Activated T-helper 1 cell treated with anti-CD3 and anti-CD28 coated beads, Interleukin-2, amount 50 U/mL, for 16 hours (primary cell): ENCODE measurements at regions not wholly inside any gene's neighbourhood (a gene's known extent, or its start where the extent isn't known, plus 50 kb on each side); places are given as distances from the start of the nearest gene placed in this dataset.

ENCODE experiments used
- DNase-seq, 2 donors: peaks; one replicate each; pipeline ENCODE4 v3.0.0-alpha.2; 2020; ENCODE audit warnings: low read depth in 1 of 2, low spot score in 1 of 2

DNA sequence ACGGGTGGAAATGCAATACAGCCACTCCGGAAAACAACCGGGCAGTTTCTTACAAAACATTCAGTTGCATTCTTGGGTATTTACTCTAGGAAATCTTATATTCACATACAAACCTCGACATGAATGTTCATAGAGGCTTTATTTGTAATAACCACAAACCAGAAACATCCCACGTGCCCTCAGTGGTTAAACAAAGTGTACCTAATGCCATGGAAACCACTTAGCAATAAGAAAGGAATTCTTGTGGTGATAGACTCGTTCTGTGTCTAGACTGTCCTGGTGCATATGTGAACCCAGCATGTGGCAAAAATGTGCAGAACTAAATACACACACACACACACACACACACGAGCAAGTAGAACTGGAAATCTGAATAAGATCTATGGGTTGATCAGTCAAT, 1073.3 kb downstream of the TBC1D22A start:
- no peak for DNase-seq

DNA sequence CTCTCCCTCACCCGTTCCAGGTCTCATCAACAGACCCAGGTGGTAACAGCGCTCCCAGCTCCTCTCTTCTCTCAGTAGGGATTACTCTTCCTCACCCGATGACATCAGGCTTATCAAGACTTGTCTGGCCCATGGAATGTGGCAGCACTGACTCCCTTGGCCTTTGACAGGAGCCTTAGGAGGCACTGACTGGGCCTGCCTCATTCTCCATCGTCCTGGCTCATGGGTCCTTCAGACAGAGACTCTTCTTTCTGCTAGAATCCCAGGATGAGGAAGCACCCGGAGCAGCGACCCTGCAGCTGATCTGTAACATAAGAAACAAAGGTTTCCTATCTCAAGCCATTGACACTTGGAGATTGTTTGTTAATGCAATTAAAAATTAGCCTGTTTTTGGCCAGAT, 1063.6 kb downstream of the TBC1D22A start:
- no peak for DNase-seq

DNA sequence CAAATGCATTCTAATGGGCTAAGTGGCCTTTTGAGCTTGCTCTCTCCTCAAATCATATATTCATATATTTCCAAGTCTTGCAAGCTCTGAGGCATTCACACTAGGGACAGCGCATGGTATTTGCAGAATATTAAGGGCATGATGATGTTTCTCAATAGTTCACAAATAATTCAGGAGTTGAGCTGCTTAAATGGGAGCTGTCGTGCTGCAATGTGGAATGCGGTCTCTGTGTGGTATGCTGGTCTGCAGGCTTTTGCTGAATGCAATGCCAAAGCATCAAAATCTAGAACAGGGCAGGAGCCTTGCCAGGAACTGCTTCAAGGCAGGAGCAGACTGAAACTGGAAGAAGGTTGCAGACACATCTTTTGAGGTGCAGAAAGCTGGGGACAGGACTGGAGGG, 1060.0 kb downstream of the TBC1D22A start:
- DNase-seq: no peak

DNA sequence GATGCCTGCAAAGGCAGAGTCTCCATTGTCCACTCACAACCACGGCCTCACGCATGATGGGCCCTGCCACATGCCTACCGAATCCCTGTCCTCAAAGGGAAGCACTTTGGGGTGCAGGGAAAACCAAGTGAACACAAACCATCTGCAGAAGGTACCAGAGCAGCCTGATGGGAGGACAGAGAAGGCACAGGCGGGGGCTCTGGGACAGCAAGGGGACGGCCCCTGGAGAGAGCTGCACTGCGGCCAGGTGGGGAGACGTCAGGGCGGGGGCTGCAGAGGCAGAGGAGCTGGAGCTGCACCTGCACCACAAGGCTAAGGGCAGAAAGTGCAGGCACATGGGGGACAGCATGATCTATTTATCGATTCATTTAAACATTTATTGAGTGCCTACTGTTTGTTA, 1056.0 kb downstream of the TBC1D22A start:
- no peak for DNase-seq

DNA sequence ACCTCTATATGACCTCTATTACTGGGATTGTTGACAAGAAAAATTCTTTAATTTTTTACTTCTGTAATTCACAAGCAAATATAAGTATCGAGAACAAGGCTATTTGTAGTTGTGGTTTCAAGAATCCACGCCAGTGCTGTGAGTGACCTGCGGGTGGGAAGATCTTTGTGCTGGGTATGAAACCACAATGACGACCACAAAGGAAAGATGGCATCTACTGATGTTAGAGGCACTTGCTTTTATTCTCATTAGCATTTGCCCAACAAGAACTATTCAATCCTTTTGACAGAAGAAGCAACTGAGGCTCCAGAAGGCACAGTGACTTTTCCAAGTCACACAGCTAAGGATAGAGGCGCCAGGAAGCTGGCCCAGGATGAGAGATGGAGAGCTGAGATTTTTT, 1054.9 kb downstream of the TBC1D22A start:
- DNase-seq: no peak

DNA sequence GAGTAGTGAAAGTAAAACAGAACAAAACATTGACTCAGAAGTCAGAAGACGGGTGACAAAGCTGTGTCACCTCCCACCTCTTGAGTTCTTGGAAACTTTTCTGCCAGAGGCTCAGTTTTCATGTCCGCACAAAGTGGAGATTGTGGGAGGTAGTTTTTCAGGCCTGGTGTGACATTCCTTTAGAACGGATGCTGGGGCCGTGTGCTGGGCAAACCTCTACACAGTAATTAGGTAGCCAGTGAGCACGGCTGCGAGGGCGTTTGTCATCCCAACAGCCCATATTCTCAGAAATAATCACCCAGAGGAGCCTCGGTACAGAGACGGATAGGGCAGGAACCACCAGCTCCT, 1054.4 kb downstream of the TBC1D22A start:
- no peak for DNase-seq

DNA sequence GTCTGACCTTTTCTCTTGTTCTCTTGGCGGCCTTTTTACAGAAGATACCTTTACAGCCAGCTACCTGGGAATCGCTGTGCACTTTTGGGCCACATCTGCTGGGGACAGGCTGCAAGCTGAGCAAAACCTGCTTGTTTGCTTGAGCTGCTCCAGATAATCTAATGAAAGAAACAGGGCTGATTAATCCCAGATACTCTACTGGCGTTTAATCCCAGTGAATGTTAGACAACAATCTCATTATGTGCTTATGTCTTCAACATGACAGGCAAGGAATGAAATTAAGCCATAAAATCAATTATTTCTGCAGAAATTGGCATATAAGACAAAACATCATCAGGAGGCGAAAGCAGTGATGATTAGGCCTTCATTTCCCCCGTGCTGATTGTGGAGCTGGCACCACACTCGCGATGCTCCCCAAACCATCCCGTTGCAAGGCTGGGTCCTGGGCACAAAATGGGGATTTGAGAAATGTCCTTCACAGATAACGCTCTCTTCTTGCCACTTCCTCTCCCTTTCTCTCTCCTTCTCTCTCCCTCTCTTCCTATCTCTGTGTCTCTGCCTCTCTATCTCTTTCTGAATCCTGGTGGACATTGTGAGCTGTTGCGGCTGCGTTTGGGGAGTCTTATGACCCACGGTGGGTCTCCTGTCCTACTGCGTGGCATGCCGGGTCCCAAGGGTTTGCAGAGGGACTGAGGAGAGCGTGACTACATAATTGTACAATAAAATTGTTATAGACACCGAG, 1053.8 kb downstream of the TBC1D22A start:
- no peak for DNase-seq

DNA sequence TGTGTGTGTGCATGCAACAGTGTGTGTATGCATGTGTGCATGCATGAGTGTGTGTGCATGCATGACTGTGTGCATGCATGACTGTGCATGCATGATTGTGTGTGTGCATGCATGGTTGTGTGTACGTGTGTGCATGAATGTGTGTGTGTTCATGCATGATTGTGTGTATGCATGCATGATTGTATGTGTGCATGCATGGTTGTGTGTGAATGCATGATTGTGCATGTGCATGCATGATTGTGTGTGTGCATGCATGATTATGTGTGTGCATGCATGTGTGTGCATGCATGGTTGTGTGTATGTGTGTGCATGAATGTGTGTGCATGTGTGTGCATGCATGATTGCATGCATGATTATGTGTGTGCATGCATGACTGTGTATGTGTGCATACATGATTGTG, 1052.0 kb downstream of the TBC1D22A start:
- no peak for DNase-seq

DNA sequence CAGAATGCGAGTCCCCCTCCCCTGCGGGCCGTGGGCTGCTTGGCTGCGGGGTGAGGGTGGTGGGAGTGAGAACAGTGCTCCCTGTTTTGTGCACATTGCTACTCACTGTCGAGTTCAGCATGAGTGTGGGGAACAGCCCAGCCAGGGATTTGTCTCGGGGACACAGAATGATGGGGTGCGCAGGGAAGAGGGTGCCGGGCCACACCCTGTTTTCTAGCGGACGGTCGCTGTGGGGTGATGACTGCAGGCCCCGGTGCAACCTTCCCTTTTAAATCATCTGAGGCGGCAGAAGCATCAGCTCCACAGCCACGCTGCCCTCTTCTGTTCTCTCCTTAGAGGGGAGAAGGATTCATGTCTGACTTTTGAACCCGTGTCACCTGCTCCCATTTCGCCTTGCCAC, 1051.2 kb downstream of the TBC1D22A start:
- DNase-seq: no peak

DNA sequence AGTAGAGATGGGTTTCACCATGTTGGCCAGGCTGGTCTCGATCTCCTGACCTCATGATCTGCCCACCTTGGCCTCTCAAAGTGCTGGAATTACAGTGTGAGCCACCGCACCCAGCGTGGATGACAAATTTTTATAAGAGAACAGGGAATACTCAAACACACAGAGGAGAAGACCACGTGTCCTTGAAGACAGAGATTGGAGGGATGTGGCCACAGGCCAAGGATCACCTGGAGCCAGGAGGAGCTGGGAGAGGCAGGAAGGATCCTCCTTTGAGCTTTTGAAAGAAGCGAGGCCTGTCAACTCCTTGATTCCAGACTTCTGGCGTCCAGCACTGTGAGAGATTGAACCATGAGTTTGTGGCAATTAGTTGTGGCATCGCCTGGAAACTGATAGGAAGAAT, 1049.5 kb downstream of the TBC1D22A start:
- no peak for DNase-seq

DNA sequence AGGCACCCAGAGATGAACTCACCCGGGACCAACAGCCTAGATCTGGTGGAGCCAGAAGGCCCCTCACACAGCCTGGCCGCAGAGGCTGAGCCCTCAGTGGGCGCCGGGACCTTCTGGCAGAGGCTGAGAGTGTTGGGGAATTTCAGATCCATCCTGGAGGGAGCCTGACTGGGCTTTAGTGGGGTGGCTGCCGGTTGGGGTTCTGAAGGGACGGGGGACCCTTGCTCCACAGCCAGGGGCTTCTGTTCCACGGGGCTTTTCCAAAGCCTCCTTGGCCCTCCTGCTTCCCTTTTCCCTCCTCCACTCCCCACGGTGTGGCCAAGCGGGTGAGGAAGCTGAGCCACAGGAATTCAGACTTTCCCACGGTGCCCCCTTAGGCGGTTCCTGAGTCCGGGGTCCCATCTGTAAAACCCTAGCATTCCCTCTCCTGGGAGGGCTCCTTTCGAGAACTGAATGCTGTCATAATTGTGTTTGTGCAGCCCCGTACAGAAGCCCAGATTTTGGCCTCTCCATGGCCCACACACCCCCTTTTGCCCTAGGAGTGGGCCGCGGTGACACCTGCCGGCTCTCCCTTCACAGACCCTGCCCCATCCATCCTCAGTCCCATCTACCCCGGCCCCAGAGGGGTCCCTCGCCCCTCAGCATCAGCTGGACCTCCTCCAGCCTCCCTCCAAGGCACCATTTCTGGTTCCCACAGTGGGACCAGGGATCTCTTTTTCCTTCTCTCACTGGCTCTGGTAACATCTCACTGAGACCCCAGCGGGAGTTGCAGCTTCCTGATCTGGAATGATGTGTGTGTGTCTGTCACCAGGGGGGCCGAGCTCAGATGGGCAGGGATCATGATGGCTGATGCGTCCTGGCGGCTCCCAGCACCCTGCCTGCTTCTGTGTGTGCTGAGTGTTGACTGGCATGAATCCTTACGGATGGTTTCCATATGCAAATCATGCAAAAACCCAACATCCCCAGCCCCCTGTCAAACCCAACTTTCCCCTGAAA, 1048.4 kb downstream of the TBC1D22A start:
- DNase-seq: no peak

DNA sequence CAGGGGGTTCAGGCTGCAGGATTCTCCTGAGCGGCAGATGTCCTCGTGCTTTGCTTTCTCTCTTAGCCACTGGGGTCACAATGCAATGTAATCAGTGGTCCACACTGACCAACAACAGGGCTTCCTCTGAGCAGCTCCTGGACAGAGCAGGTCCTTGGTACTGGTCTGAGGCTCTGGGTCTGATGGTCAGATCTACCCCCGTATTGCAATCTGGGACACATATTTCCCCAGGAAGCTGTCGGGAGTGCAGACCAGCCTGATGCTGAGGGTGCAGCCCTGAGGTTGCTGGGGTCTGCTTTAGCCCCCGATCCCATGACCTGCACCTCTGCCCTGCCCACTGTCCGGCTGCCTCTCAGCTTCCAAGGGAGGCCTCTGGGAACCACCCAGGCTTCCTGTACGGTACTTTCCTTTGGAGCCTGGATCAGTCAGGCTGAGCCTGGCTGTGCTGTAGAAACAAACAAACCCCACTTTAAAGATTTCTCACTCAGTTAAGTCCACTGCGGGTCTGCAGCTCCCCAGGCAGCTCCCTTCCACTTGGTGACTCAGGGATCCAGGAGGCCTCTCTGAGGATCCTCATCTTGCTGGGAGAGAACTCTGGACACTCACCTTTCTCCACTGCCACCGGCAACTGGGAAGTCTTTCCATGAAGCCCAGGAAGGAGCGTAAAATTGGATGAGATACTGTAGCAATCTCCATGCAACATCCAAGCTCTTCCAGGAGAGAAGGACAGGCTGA, 1046.6 kb downstream of the TBC1D22A start:
- DNase-seq: no peak

DNA sequence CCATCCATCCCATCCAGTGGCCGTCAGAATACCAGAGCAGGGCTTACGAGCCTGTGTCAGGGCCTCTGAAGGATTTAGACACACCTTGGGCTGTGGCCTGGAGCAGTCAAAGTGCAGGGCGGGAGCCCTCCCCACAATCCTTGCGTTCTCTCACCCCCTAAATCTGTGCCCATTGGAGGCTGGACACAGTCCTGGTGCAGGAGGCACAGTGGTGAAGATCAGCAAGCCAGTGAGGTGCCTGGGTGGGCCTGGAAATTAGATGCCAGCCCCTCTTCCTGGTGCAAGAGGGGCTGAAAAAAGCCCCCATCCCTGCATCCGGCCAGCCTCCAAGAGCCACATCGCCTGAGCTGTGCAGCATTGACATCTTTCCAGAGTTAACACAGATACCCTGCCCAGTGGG, 1045.8 kb downstream of the TBC1D22A start:
- no peak for DNase-seq

DNA sequence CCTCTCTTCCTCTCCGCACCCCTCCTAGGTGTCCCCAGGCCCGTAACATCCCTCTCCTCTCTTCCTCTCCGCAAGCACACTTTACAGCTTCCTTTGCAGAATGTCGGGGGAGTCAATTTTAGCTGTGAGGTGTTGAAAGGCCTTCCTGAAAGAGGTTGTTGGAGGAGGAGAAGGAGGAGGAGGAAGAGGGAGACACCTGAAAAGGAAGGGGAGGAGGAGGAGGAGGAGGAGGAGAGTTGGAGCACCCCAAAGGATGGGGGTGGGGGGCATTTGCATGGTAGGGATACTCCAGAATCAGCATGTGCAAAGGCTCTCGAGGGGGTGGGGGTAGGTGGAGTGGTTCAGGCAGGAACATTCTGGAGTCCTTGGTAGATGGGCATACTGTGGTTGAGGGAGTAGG, 1045.1 kb downstream of the TBC1D22A start:
- no peak for DNase-seq

DNA sequence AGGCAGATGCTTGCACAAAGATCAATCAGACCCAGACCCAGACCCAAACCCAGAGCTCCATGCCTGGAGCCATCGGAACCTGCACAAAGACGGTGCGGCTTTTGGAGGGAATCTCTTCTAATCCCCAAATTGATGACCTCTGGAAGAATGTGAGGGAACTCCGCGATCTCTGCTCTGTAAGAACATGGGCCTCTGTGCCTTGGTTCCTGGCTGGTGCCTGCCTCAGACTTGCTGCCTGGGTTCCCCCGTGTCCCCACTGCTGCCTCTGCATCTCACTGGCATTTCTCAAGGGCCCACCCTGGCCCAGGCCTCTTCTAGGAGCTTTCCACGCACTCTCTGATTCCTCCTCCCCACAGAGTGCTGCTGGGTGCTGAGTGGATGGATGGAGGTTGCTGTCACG, 1044.4 kb downstream of the TBC1D22A start:
- no peak for DNase-seq

DNA sequence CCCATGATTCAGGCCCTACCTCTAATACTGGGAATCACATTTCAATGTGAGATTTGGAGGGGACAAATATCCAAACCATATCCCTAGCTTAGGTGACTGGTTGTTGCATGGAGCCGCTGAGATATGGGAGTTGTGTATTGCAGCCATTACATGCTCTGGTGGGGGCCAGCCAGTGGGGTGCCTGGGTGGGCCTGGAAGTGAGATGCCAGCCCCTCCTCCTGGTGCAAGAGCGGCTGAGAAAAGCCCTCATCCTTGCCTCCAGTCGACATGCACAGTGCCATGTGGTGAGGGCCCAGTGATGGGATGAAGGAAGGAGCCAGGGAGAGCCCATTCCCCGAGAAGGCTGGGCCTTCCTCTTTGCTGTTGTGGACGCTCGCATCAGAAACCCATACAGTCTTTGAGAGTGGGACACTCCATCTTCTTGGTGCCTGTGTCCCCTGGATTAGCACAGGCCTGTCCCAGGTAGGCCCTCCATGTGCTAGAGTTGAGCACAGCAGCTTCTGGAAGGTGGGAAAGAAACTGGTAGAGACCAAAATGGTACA, 1043.0 kb downstream of the TBC1D22A start:
- DNase-seq: no peak

DNA sequence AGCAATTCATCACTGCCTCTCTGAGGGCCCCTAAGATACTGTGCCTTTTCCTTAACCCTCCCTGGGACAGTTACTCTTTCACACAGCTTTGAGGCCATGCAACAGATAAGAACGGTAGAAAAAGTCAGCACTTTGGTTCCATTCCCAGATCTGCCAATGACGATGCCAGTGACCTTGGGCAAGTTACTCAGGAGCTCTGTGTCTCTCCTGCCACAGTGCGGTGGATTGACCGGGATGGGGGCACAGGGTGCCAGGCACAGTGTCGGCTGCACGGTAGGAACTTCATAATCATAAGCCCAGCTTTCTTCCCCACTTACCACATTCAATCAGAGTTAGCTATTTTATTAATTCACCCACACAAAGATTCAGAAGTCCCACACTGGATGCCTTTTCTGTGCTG, 1041.8 kb downstream of the TBC1D22A start:
- no peak for DNase-seq

DNA sequence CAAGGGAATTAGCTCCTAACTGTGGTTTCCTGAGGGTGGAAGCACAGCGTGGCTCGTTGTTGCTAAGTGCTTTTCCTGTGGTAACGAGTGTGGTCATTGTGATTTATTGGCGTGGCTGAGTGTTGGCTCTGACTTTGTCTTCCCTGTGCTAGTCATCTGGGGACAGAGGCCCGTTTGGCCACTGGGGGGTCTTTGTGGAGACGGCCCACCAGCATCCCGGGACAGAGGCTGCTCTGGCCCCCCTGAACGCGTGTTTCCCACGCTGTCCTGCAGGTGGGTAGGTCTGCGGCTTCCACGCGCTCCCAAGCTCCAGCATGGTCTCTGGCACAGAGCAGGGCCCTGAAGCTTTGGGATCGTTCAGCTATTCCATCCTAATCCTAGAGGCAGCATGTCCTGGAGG, 1040.0 kb downstream of the TBC1D22A start:
- DNase-seq: no peak

DNA sequence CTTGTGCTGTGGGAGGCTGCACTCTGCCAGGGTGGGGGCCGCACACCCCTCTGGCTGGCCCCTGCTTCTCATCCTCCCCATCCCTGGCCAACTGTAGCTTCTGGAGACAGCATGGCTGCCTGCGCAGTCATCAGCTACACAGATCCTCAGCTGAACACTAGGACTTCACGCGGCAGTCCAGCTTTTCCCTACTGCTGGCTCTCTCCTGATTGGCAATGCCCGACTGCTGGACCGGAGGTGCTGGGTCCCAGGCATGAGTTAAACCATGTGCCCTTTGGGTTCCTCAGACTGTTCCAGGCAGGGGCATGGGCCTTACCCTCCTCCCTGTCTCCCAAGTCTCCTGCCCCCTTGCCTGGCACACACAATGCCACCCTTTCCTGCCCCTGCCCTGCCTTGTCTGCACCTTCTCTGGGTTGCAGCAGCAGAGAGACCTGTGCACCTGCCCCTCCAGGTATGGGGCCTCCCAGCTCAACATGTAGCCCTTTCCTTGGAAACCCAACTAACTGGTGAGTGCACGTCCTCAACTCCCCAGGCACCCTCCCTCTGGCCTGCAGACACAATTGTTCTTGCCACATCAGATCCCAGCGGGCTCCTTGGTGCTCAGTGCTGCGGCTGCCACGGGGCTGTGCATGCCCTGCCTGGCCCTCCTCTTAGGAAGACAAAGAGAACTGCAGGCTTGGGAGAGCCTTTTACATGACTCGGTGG, 1039.2 kb downstream of the TBC1D22A start:
- no peak for DNase-seq

DNA sequence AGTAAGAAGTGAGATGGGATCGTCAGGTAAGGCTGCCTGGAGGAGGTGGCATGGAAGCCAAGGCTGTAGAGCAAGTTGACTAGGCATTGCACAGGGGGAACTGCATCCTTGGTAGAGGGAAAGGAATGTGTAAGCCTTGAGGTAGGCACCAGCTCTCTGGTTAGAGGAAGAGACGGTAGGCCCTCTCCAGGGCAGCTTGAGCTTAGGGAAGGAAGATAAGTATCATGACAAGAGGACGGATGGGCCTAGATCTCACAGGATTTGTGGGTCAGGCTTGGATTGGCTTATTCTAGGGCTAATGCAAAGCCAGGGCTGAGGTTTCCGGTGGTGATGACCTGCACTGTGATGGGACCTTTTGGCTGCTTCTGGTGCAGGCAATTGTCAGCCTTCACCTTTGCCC, 1035.8 kb downstream of the TBC1D22A start:
- no peak for DNase-seq
